Retinal pigment epithelial cell (primary cell): ENCODE measurements at regions not wholly inside any gene's neighbourhood (a gene's known extent, or its start where the extent isn't known, plus 50 kb on each side); places are given as distances from the start of the nearest gene placed in this dataset.

Experiments used
- DNase-seq: peaks from one replicate; pipeline ENCODE4 v3.0.0-alpha.2; 2010; ENCODE audit warnings: low read depth
- H3K4me3 ChIP-seq: 2 replicates; pipeline ENCODE4 v1.5.1; 2011; ENCODE audit warnings: mild to moderate bottlenecking, low read length, control low read depth, moderate library complexity
- TF ChIP-seq, protein P1 (sequence below): conservative IDR thresholded peaks from 2 replicates; pipeline ENCODE4 v1.5.1; 2011; ENCODE audit warnings: low read depth, low read length, control low read depth, inconsistent platforms

GRCh38 chr2:121160366-121160765 lies 124.6 kb downstream of the TFCP2L1 start:
- no peak for DNase-seq
- no peak overlapping the region for H3K4me3 ChIP-seq
- TF ChIP-seq, protein P1, sequence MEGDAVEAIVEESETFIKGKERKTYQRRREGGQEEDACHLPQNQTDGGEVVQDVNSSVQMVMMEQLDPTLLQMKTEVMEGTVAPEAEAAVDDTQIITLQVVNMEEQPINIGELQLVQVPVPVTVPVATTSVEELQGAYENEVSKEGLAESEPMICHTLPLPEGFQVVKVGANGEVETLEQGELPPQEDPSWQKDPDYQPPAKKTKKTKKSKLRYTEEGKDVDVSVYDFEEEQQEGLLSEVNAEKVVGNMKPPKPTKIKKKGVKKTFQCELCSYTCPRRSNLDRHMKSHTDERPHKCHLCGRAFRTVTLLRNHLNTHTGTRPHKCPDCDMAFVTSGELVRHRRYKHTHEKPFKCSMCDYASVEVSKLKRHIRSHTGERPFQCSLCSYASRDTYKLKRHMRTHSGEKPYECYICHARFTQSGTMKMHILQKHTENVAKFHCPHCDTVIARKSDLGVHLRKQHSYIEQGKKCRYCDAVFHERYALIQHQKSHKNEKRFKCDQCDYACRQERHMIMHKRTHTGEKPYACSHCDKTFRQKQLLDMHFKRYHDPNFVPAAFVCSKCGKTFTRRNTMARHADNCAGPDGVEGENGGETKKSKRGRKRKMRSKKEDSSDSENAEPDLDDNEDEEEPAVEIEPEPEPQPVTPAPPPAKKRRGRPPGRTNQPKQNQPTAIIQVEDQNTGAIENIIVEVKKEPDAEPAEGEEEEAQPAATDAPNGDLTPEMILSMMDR: no peak

GRCh38 chr2:121161272-121161671 lies 123.7 kb downstream of the TFCP2L1 start:
- TF ChIP-seq, protein P1: no peak
- no peak for DNase-seq
- no peak overlapping the region for H3K4me3 ChIP-seq

- H3K4me3 ChIP-seq: no peak overlapping the region
- DNase-seq: no peak
- TF ChIP-seq, protein P1: no peak
Measured at GRCh38 chr2:121162893-121163292, 122.1 kb downstream of the TFCP2L1 start.

GRCh38 chr2:121164042-121164441 lies 121.0 kb downstream of the TFCP2L1 start:
- no peak for DNase-seq
- TF ChIP-seq, protein P1: no peak
- no peak overlapping the region for H3K4me3 ChIP-seq

- H3K4me3 ChIP-seq: no peak overlapping the region
- TF ChIP-seq, protein P1: no peak
- DNase-seq: no peak
Measured at GRCh38 chr2:121165038-121165542, 119.9 kb downstream of the TFCP2L1 start.
